B cell (primary cell): ENCODE measurements at regions not wholly inside any gene's neighbourhood (a gene's known extent, or its start where the extent isn't known, plus 50 kb on each side); places are given as distances from the start of the nearest gene placed in this dataset.

ENCODE experiments used
- EZH2 ChIP-seq: IDR thresholded peaks from 2 replicates; pipeline ENCODE4 v1.6.1; 2012; ENCODE audit warnings: borderline replicate concordance, low read depth, mild to moderate bottlenecking, moderate library complexity, low read length; ENCODE audit not compliant: insufficient read depth, poor library complexity, severe bottlenecking
- TF ChIP-seq, protein P1 (sequence below): fragments of 200-600 bp; IDR thresholded peaks from one replicate; pipeline ENCODE4 v1.8.0; 2022; ENCODE audit warnings: antibody characterized with exemption, mild to moderate bottlenecking

DNA sequence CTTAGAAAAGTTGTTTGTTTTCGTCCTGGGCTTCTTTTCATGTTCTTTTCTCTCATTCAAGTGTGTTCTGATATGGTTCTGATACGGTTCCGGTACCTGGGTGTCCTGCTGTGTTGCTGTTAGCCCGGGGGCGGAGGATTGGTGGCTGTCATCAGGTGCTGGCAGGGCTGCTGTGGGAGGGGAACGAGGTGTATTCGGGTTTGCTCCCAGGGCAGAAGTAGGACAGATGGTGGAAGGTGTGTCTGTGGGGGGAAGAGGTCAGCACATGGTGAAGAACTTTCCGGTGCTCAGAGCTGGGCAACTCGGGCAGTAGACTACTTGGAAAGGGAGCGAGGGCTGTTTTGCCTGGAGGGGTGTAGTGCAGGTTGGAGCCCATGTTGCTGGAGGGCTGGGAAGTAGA is 70.2 kb downstream of the SLC25A47 start:
- TF ChIP-seq, protein P1, sequence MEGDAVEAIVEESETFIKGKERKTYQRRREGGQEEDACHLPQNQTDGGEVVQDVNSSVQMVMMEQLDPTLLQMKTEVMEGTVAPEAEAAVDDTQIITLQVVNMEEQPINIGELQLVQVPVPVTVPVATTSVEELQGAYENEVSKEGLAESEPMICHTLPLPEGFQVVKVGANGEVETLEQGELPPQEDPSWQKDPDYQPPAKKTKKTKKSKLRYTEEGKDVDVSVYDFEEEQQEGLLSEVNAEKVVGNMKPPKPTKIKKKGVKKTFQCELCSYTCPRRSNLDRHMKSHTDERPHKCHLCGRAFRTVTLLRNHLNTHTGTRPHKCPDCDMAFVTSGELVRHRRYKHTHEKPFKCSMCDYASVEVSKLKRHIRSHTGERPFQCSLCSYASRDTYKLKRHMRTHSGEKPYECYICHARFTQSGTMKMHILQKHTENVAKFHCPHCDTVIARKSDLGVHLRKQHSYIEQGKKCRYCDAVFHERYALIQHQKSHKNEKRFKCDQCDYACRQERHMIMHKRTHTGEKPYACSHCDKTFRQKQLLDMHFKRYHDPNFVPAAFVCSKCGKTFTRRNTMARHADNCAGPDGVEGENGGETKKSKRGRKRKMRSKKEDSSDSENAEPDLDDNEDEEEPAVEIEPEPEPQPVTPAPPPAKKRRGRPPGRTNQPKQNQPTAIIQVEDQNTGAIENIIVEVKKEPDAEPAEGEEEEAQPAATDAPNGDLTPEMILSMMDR = no peak
- no peak for TF ChIP-seq EZH2
